H1 (cell line): ENCODE measurements at regions not wholly inside any gene's neighbourhood (a gene's known extent, or its start where the extent isn't known, plus 50 kb on each side); places are given as distances from the start of the nearest gene placed in this dataset.

Experiments used
- CTCF ChIA-PET: fragments of 300-600 bp; sonication (Branson Sonifier 250); formaldehyde crosslinking; loops from one replicate; lab custom pipeline; 2021; ENCODE audit not compliant: partially characterized antibody; lab: Charles Lee
- POLR2A ChIA-PET: fragments of 300-600 bp; sonication (Branson Sonifier 250); formaldehyde crosslinking; loops from one replicate; lab custom pipeline; 2021; ENCODE audit warnings: inconsistent platforms; ENCODE audit not compliant: partially characterized antibody; lab: Charles Lee
- DNase-seq, 2 experiments: peaks; one replicate each; pipeline versions ENCODE4 v3.0.0 to v3.0.0-alpha.2; 2010 to 2022; ENCODE audit warnings: low spot score in 2 of 2, low read depth in 1 of 2, mixed read lengths in 1 of 2
- FAIRE-seq: peaks from 2 replicates; lab custom pipeline; 2011; peaks lifted over from hg19 to GRCh38; lab: Jason Lieb, UNC
- H2AFZ ChIP-seq: 2 replicates; pipeline ENCODE4 v1.8.1; 2012; ENCODE audit warnings: low read length, inconsistent platforms
- H2AK5ac ChIP-seq: 2 replicates; pipeline ENCODE4 v1.6.1; 2013; ENCODE audit warnings: low read depth, low read length
- H2BK120ac ChIP-seq: replicated peaks from 2 replicates; pipeline ENCODE3; 2013; ENCODE audit warnings: low read depth, low read length, inconsistent platforms
- H2BK12ac ChIP-seq: 2 replicates; pipeline ENCODE4 v1.6.1; 2013; ENCODE audit warnings: low read depth, low read length
- H2BK15ac ChIP-seq: 2 replicates; pipeline ENCODE4 v1.6.1; 2013; ENCODE audit warnings: low read length
- H2BK20ac ChIP-seq: 2 replicates; pipeline ENCODE4 v1.6.1; 2013; ENCODE audit warnings: low read length
- H2BK5ac ChIP-seq: 2 replicates; pipeline ENCODE4 v1.6.1; 2013; ENCODE audit warnings: low read depth, low read length
- H3K14ac ChIP-seq: 2 replicates; pipeline ENCODE4 v1.6.1; 2013; ENCODE audit warnings: inconsistent platforms; ENCODE audit not compliant: insufficient read length
- H3K18ac ChIP-seq: 2 replicates; pipeline ENCODE4 v1.6.1; 2013; ENCODE audit warnings: low read length; ENCODE audit errors: extremely low read depth
- H3K23ac ChIP-seq: 2 replicates; pipeline ENCODE4 v1.6.1; 2013; ENCODE audit warnings: inconsistent platforms; ENCODE audit not compliant: insufficient read length
- H3K23me2 ChIP-seq: 2 replicates; pipeline ENCODE4 v1.6.1; 2013; ENCODE audit warnings: low read depth, low read length
- H3K27ac ChIP-seq: 2 replicates; pipeline ENCODE4 v1.6.1; 2011; ENCODE audit warnings: low read depth, low read length, inconsistent platforms
- H3K27me3 ChIP-seq, 4 experiments: replicated peaks in 1 of 4; 1 replicate in 1 of 4; 2 replicates in 3 of 4; pipeline versions ENCODE4 v1.6.1 to v1.8.1; 2011 to 2013; ENCODE audit warnings: low read length in 3 of 4, mild to moderate bottlenecking in 3 of 4, inconsistent platforms in 2 of 4, mixed read lengths in 2 of 4, moderate library complexity in 1 of 4; ENCODE audit not compliant: control insufficient read depth in 3 of 4, insufficient read depth in 3 of 4; ENCODE audit errors: extremely low read depth in 1 of 4
- H3K36me3 ChIP-seq, 4 experiments: 2 replicates each; pipeline versions ENCODE4 v1.6.1 to v1.8.1; 2011 to 2013; ENCODE audit warnings: mild to moderate bottlenecking in 4 of 4, low read length in 3 of 4, moderate library complexity in 2 of 4, control low read depth in 1 of 4, inconsistent platforms in 1 of 4; ENCODE audit not compliant: insufficient read depth in 4 of 4, control insufficient read depth in 2 of 4
- H3K4ac ChIP-seq: replicated peaks from 2 replicates; pipeline ENCODE3; 2013; ENCODE audit warnings: low read length, low read depth, mixed read lengths, inconsistent platforms; ENCODE audit not compliant: insufficient read length
- H3K4me1 ChIP-seq, 4 experiments: replicated peaks in 1 of 4; 1 replicate in 1 of 4; 2 replicates in 3 of 4; pipeline versions ENCODE4 v1.6.1 to v1.8.1; 2011 to 2013; ENCODE audit warnings: low read length in 3 of 4, inconsistent platforms in 2 of 4, mixed read lengths in 1 of 4; ENCODE audit not compliant: insufficient read depth in 4 of 4, control insufficient read depth in 3 of 4
- H3K4me2 ChIP-seq, 2 experiments: 2 replicates each; pipeline versions ENCODE4 v1.6.1 to v1.8.1; 2011 to 2013; ENCODE audit warnings: low read depth in 2 of 2, low read length in 2 of 2, control low read depth in 1 of 2, inconsistent platforms in 1 of 2, mild to moderate bottlenecking in 1 of 2; ENCODE audit not compliant: insufficient read depth in 1 of 2
- H3K4me3 ChIP-seq, 4 experiments: fragments of 200-600, 300-600 bp in 1 of 4; sonication (generic), shearing (Covaris generic), sonication (Bioruptor Twin) in 1 of 4; 2 replicates each; pipeline versions ENCODE4 v1.5.1 to v1.8.1; 2011 to 2016; ENCODE audit warnings: low read length in 4 of 4, low read depth in 3 of 4, control low read depth in 2 of 4, inconsistent platforms in 2 of 4, mild to moderate bottlenecking in 2 of 4, mixed read lengths in 1 of 4, moderate library complexity in 1 of 4; ENCODE audit not compliant: insufficient read depth in 2 of 4; ENCODE audit errors: extremely low read depth in 1 of 4
- H3K56ac ChIP-seq: replicated peaks from 2 replicates; pipeline ENCODE3; 2013; ENCODE audit warnings: low read depth, mild to moderate bottlenecking, mixed read lengths, low read length, inconsistent platforms; ENCODE audit not compliant: insufficient read length
- H3K79me1 ChIP-seq: 2 replicates; pipeline ENCODE4 v1.6.1; 2013; ENCODE audit warnings: low read depth, low read length, control low read depth
- H3K79me2 ChIP-seq, 2 experiments: 2 replicates each; pipeline versions ENCODE4 v1.6.1 to v1.8.1; 2012 to 2013; ENCODE audit warnings: low read length in 2 of 2, mild to moderate bottlenecking in 2 of 2, inconsistent platforms in 1 of 2; ENCODE audit not compliant: insufficient read depth in 2 of 2, control insufficient read depth in 1 of 2
- H3K9ac ChIP-seq, 4 experiments: replicated peaks in 1 of 4; 1 replicate in 1 of 4; 2 replicates in 3 of 4; pipeline versions ENCODE4 v1.6.1 to v1.8.1; 2011 to 2013; ENCODE audit warnings: low read depth in 3 of 4, low read length in 3 of 4, control low read depth in 2 of 4, mild to moderate bottlenecking in 2 of 4, moderate library complexity in 2 of 4, inconsistent platforms in 1 of 4; ENCODE audit errors: extremely low read depth in 1 of 4
- H3K9me3 ChIP-seq, 2 experiments: 2 replicates each; pipeline versions ENCODE4 v1.6.1 to v1.8.1; 2012 to 2013; ENCODE audit warnings: mild to moderate bottlenecking in 2 of 2, moderate library complexity in 2 of 2, control low read depth in 1 of 2, inconsistent platforms in 1 of 2, low read depth in 1 of 2, low read length in 1 of 2, mixed read lengths in 1 of 2; ENCODE audit not compliant: insufficient read depth in 2 of 2
- H4K20me1 ChIP-seq, 2 experiments: replicated peaks in 1 of 2; 2 replicates each; pipeline versions ENCODE3 to v1.8.1; 2011 to 2013; ENCODE audit warnings: inconsistent platforms in 2 of 2, low read length in 2 of 2, mild to moderate bottlenecking in 1 of 2; ENCODE audit not compliant: insufficient read depth in 2 of 2, control insufficient read depth in 1 of 2
- H4K5ac ChIP-seq: 2 replicates; pipeline ENCODE4 v1.6.1; 2013; ENCODE audit warnings: low read length, low read depth, mixed read lengths, inconsistent platforms; ENCODE audit not compliant: insufficient read length
- H4K8ac ChIP-seq: 2 replicates; pipeline ENCODE4 v1.8.0; 2013; ENCODE audit warnings: mild to moderate bottlenecking, moderate library complexity, low read length, inconsistent platforms; ENCODE audit not compliant: insufficient read depth; ENCODE audit errors: extremely low read depth
- H4K91ac ChIP-seq: replicated peaks from 2 replicates; pipeline ENCODE3; 2013; ENCODE audit warnings: low read length, mixed read lengths, inconsistent platforms; ENCODE audit not compliant: insufficient read length
- BCL11A ChIP-seq, 2 experiments: IDR thresholded peaks; one replicate each; pipeline ENCODE4 v1.6.1; 2011; ENCODE audit warnings: low read depth in 2 of 2, low read length in 2 of 2, mild to moderate bottlenecking in 2 of 2
- CBX5 ChIP-seq: fragments of 300-800, 300-1000 bp; sonication (generic); IDR thresholded peaks from 2 replicates; pipeline ENCODE4 v1.7.1; 2016; ENCODE audit warnings: antibody characterized with exemption, low read length, low read depth
- CEBPB ChIP-seq: IDR thresholded peaks from 2 replicates; pipeline ENCODE4 v1.6.1; 2012; ENCODE audit warnings: low read depth, low read length
- CHD2 ChIP-seq: IDR thresholded peaks from 2 replicates; pipeline ENCODE4 v1.6.1; 2012; ENCODE audit warnings: low read length, improper control_type of control experiment
- CTBP2 ChIP-seq: IDR thresholded peaks from 2 replicates; pipeline ENCODE4 v1.7.0; 2011; ENCODE audit warnings: borderline replicate concordance, mild to moderate bottlenecking, moderate library complexity, mixed read lengths, low read length; ENCODE audit not compliant: insufficient read depth, insufficient read length
- HDAC6 ChIP-seq: IDR thresholded peaks from one replicate; pipeline ENCODE4 v1.7.1; 2012; ENCODE audit warnings: low read depth, mild to moderate bottlenecking, inconsistent platforms, low read length, moderate library complexity
- KDM1A ChIP-seq: fragments of 200-600, 300-600 bp; sonication (generic); IDR thresholded peaks from 2 replicates; pipeline ENCODE4 v1.7.1; 2016; ENCODE audit warnings: mild to moderate bottlenecking, low read length, borderline replicate concordance
- NRF1 ChIP-seq: IDR thresholded peaks from 2 replicates; pipeline ENCODE4 v1.6.1; 2011; ENCODE audit warnings: mild to moderate bottlenecking, low read depth, low read length, improper control_type of control experiment
- POLR2A ChIP-seq, 2 experiments: IDR thresholded peaks; 1 replicate in 1 of 2; 2 replicates in 1 of 2; pipeline ENCODE4 v1.6.1; 2011; ENCODE audit warnings: low read depth in 2 of 2, low read length in 2 of 2, mild to moderate bottlenecking in 2 of 2; ENCODE audit errors: control extremely low read depth in 1 of 2
- POLR2AphosphoS5 ChIP-seq: IDR thresholded peaks from 2 replicates; pipeline ENCODE4 v1.6.1; 2011; ENCODE audit warnings: low read depth, low read length
- RBBP5 ChIP-seq: IDR thresholded peaks from 2 replicates; pipeline ENCODE4 v1.7.1; 2012; ENCODE audit warnings: low read depth, mild to moderate bottlenecking, inconsistent platforms, low read length, moderate library complexity, borderline replicate concordance
- RNF2 ChIP-seq: fragments of 200-900, 300-1000 bp; sonication (generic); IDR thresholded peaks from 2 replicates; pipeline ENCODE4 v1.7.1; 2016; ENCODE audit warnings: borderline replicate concordance, low read depth, mild to moderate bottlenecking, antibody characterized with exemption, low read length; ENCODE audit not compliant: poor library complexity, severe bottlenecking; ENCODE audit errors: missing control alignments
- SIX5 ChIP-seq: IDR thresholded peaks from 2 replicates; pipeline ENCODE4 v1.6.1; 2011; ENCODE audit warnings: mild to moderate bottlenecking, low read depth, low read length
- SP2 ChIP-seq: IDR thresholded peaks from 2 replicates; pipeline ENCODE4 v1.6.1; 2012; ENCODE audit warnings: mild to moderate bottlenecking, low read length, inconsistent platforms
- TAF7 ChIP-seq: optimal IDR thresholded peaks from 2 replicates; pipeline ENCODE3; 2011; ENCODE audit warnings: low read depth, mild to moderate bottlenecking, inconsistent platforms, low read length, moderate library complexity, borderline replicate concordance
- TCF12 ChIP-seq: IDR thresholded peaks from 2 replicates; pipeline ENCODE4 v1.6.1; 2011; ENCODE audit warnings: low read depth, mild to moderate bottlenecking, low read length
- ZNF274 ChIP-seq: IDR thresholded peaks from 2 replicates; pipeline ENCODE4 v1.7.0; 2012; ENCODE audit warnings: low read length, borderline replicate concordance; ENCODE audit errors: extremely low read depth
- WGBS, 2 experiments: shearing (Covaris generic) in 1 of 2; methylation state at CpG; one replicate each; pipeline versions ENCODE4 v1.1.6 to v1.1.7; 2013 to 2015; ENCODE audit warnings: low lambda C conversion rate in 2 of 2, mixed read lengths in 2 of 2, inconsistent platforms in 1 of 2, low coverage in 1 of 2, missing lambda C conversion rate in 1 of 2; ENCODE audit not compliant: insufficient replicate concordance in 2 of 2, insufficient coverage in 1 of 2, insufficient read length in 1 of 2; ENCODE audit errors: extremely low coverage in 1 of 2, missing lambda C conversion rate in 1 of 2; 5-methylcytosine and 5-hydroxymethylcytosine counted together

DNA sequence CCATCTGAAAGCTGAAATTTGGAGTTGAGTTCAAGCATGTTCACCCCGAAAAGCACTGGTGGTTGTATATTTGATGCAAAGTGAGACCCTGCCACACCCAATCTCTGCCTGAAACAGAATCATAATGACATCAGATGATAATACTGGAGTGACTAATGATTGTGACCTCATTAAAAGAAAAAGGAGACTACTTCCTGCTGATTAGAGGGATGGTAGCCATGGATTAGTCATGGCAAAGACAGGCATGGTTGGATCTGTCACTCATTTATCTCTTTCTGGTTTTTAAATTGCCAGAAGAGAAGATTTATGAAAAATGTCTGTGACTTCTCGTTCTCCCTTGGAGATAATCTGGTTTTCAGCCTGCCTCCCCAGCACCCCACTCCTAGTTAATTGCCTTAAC is 101.2 kb downstream of the BAMBI start:
- DNase-seq (no peak), FAIRE-seq (no peak)
- no peak overlapping the region for H4K91ac ChIP-seq
- POLR2A ChIA-PET = no interaction called here
- no peak overlapping the region for H4K8ac ChIP-seq
- no peaks in the 10 kb centered on the region for H4K20me1 ChIP-seq
- H2AK5ac ChIP-seq = no peak overlapping the region
- H3K36me3 ChIP-seq = no peaks in the 10 kb centered on the region
- H3K4me2 ChIP-seq = no peak overlapping the region
- H3K27me3 ChIP-seq = no peaks in the 10 kb centered on the region
- no peak overlapping the region for H3K4me3 ChIP-seq
- H3K4ac ChIP-seq = no peak overlapping the region
- no peak overlapping the region for H2BK120ac ChIP-seq
- H3K79me1 ChIP-seq = no peaks in the 10 kb centered on the region
- no peak overlapping the region for H2BK15ac ChIP-seq
- H3K14ac ChIP-seq = no peak overlapping the region
- H3K18ac ChIP-seq = no peak overlapping the region
- H3K56ac ChIP-seq = no peak overlapping the region
- CTCF ChIA-PET = no interaction called here
- no peak overlapping the region for H2BK20ac ChIP-seq
- no peak overlapping the region for H2BK5ac ChIP-seq
- H3K4me1 ChIP-seq = no peaks in the 10 kb centered on the region
- H2BK12ac ChIP-seq = no peak overlapping the region
- H3K27ac ChIP-seq = no peak overlapping the region
- no peak overlapping the region for H4K5ac ChIP-seq
- no peak overlapping the region for H3K23ac ChIP-seq
- no peaks in the 10 kb centered on the region for H3K9me3 ChIP-seq
- H3K23me2 ChIP-seq = no peaks in the 10 kb centered on the region
- 92% methylated on average over 2 of the region's 2 CpGs; no CpG with 5 or more reads in 1 of the 2 experiments for WGBS, 2 experiments
- H2AFZ ChIP-seq = no peak overlapping the region
- no peaks in the 10 kb centered on the region for H3K79me2 ChIP-seq
- H3K9ac ChIP-seq = no peak overlapping the region
- TF ChIP-seq TAF7 = no peak
- TF ChIP-seq CHD2 = no peak
- no peak for TF ChIP-seq KDM1A
- no peak for TF ChIP-seq CEBPB
- TF ChIP-seq ZNF274 = no peak
- no peak for TF ChIP-seq SP2
- no peak for TF ChIP-seq RBBP5
- no peak for TF ChIP-seq NRF1
- no peak for TF ChIP-seq CTBP2
- TF ChIP-seq SIX5 = no peak
- no peak for TF ChIP-seq RNF2
- TF ChIP-seq BCL11A (IDR thresholded peaks at IDR 0.05; ENCODE audit: low read depth in 2 of 2, low read length in 2 of 2) = no peak
- TF ChIP-seq TCF12 = no peak
- no peak for TF ChIP-seq CBX5
- TF ChIP-seq HDAC6 = no peak
- TF ChIP-seq POLR2AphosphoS5 = no peak
- no peak for TF ChIP-seq POLR2A (IDR thresholded peaks at IDR 0.05; ENCODE audit: control extremely low read depth in 1 of 2, low read depth in 2 of 2, low read length in 2 of 2)
